Lung microvascular endothelial cell (primary cell): ENCODE measurements at regions not wholly inside any gene's neighbourhood (a gene's known extent, or its start where the extent isn't known, plus 50 kb on each side); places are given as distances from the start of the nearest gene placed in this dataset.
"Not testable (repeated sequence)": the region's sequence is repeated elsewhere in the genome, so short reads cannot be mapped to it uniquely, and the experiment has no call there.

ENCODE experiments used
- DNase-seq, 2 donors: peaks; one replicate each; pipeline versions ENCODE4 v3.0.0 to v3.0.0-alpha.2; 2010; ENCODE audit warnings: low read depth in 2 of 2

GRCh38 chr12:131335456-131335855, 375.4 kb upstream of the SFSWAP start:
- DNase-seq: no peak

GRCh38 chr12:131337861-131338260, 373.0 kb upstream of the SFSWAP start:
- not testable (repeated sequence) for DNase-seq

GRCh38 chr12:131340616-131341210, 370.2 kb upstream of the SFSWAP start:
- DNase-seq: no peak

- not testable (repeated sequence) for DNase-seq
Measured at GRCh38 chr12:131341608-131342007, 369.3 kb upstream of the SFSWAP start.

- DNase-seq: not testable (repeated sequence)
Measured at GRCh38 chr12:131343436-131343835, 367.5 kb upstream of the SFSWAP start.

GRCh38 chr12:131344715-131345520, 366.0 kb upstream of the SFSWAP start:
- not testable (repeated sequence) for DNase-seq

GRCh38 chr12:131345521-131346436, 365.1 kb upstream of the SFSWAP start:
- no peak for DNase-seq

GRCh38 chr12:131346555-131347344, 364.1 kb upstream of the SFSWAP start:
- no peak for DNase-seq

- DNase-seq: no peak
Measured at GRCh38 chr12:131347345-131347714, 363.6 kb upstream of the SFSWAP start.

- no peak for DNase-seq
Measured at GRCh38 chr12:131347732-131348131, 363.2 kb upstream of the SFSWAP start.

- DNase-seq: no peak
Measured at GRCh38 chr12:131348231-131348630, 362.7 kb upstream of the SFSWAP start.

- no peak for DNase-seq
Measured at GRCh38 chr12:131348646-131349045, 362.2 kb upstream of the SFSWAP start.

GRCh38 chr12:131349397-131350127, 361.3 kb upstream of the SFSWAP start:
- DNase-seq: no peak

- no peak for DNase-seq
Measured at GRCh38 chr12:131350943-131351318, 360.0 kb upstream of the SFSWAP start.

GRCh38 chr12:131351319-131352028, 359.4 kb upstream of the SFSWAP start:
- no peak for DNase-seq

GRCh38 chr12:131352296-131352900, 358.5 kb upstream of the SFSWAP start:
- no peak for DNase-seq

GRCh38 chr12:131353376-131353775, 357.5 kb upstream of the SFSWAP start:
- no peak for DNase-seq

- no peak for DNase-seq
Measured at GRCh38 chr12:131353826-131354225, 357.1 kb upstream of the SFSWAP start.
